Ecto neural progenitor cell (in vitro differentiated cells): ENCODE measurements at regions not wholly inside any gene's neighbourhood (a gene's known extent, or its start where the extent isn't known, plus 50 kb on each side); places are given as distances from the start of the nearest gene placed in this dataset.

Source experiments
- DNase-seq: peaks from one replicate; pipeline ENCODE4 v3.0.0-alpha.2; 2018; ENCODE audit warnings: low spot score

- DNase-seq, result no peak
Measured at GRCh38 chr6:56407883-56408410, 160.6 kb upstream of the COL21A1 start.

DNA sequence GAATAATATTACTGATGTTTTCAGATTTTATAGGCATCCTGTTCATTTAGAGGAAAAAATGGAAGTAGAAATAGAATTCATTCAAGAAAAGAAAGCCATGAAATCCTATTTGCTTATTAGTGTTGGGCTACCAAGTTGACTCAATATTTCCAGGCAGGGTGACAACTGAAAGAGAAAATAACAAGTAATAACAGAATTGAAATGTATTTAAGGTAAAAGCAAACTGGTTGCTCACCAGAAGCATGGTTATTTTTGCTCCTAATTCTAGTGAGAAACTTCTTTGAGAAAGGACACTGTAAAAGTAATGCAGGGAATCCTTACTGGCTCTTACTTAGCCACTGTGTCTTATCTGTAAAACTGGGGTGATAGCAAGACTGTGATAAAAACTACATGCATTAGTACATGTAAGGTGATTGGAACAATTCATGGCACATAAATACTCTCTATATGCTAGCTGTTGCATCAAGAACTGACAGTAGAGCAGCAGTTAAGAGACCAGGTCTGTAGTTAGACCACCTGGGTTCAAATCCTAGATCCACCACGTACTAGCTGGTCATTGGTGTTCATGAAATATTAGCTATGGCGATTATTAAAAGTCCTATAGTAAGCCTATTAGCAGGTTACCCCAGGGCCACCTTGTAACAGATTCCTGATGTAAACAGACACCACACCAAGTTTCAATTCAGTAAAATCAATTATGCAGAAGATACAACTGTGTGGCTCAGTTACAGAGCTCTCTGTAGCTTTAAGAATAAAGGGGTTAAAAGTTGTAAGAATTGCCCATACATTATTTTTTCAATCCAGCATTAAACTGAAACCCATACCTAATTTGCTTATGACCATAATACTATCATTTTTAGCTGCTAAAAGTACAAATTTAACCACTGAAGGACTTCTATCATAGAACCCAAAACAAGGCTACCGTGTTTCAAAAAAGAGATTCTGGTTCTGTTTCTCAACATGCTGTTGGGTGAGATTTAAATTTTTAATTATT, 159.2 kb upstream of the COL21A1 start:
- no peak for DNase-seq

GRCh38 chr6:56404599-56404998, 157.2 kb upstream of the COL21A1 start:
- DNase-seq, result no peak

DNA sequence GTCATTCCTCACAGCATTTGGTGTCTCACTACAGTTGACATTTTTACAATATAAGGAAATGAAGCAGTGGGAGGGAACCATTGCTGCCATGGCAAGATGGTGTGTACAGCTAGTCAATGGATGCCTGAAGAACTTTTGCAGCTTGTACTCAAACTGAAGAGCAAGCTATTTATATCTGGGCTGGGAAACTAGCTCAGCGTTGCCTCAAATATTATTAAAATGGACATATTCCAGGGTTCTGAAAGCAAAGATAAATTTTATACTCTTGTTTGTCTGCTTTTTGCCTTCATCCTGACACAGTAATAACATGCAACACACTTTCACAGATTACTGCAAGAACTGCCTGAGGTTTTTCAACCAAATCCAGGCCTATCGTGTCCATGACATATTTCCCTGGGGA, 156.4 kb upstream of the COL21A1 start:
- no peak for DNase-seq

DNA sequence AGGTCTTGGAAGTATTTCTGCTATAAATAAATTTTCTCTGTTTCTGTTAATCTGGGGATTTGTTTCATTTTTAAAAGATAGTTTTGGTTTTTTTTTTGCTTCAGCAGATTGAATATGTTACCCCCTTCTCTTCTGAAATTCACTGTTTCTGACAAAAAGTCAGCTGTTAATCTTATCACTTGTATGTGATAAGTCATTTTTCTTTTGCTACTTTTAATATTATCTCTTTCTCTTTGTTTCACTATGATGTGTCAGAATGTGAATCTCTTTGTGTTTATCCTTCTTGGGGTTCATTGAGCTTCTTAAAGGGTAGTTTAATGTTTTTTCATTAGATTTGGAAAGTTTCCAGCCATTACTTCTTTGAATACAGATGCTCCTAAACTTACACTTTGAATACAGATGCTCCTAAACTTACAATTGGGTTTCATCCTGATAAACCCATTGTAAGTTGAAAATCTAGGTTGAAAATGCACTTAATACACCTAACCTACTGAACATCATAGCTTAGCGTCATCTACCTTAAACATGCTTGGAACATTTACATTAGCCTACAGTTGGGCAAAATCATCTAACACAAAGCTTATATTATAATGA, 154.2 kb upstream of the COL21A1 start:
- DNase-seq, result no peak

DNA sequence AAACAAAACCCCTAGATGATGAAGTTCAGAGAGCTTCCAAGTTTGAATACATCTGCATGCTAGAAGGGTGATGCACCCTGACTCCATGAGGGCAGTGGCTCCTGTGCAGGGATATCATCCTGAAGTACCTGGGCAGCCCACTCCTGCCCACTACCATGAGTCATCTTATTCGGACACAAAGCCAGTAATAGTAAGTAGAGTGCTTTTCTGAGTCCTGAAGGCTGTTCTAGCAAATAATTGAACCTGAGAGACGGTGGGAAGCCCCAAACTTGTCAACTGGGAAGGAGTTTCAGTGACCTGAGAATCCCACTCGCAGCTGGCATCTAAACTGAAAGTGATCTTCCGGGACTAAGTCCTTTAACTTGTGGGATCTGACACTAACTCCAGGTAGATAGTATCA, 152.9 kb upstream of the COL21A1 start:
- DNase-seq, result no peak

DNA sequence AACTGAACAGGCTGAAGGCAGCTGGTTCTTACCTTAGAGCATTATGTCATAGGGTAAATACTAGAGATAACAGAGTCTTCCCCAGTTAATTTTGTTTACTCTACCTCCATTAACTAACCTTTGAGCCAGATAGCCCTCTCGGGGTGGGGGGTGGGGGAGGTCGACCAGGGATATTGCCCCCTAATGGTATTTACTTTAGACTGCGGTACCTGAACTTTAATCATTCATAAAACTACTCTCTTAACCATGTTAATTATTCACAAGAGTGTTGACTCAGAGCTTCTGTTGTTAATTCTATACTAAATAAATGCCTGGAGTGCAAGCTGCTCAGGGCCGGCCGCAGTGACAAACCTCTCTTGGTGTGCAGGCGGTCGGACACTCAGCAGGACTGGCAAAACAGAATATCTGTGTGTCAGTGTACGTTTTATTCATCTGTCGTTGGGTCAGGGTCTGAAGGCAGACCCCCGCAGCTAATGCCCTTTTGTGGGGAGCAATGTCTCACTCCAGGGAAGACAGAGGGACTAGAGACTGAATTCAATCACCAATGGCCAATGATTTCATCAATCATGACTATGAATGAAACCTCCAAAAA, 152.4 kb upstream of the COL21A1 start:
- no peak for DNase-seq

DNA sequence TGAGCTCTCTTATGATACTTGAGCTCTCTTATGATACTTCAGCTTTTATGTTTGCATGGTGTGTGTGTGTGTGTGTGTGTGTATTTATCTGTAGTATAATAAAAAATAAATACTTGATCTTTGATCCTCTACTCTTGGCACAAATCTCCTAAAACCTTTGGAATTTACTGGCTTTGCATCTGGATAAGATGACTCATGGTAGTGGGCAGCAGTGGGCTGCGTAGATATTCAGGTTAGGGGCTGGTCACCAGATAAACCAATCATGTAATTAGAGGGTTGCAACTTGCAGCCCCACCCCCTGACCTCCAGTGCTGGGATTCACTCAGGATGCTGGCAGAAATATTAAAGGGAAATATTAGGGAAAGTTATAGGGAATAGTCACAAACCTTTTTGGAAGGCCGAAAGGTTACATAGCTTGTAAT, 151.9 kb upstream of the COL21A1 start:
- DNase-seq, result no peak

DNA sequence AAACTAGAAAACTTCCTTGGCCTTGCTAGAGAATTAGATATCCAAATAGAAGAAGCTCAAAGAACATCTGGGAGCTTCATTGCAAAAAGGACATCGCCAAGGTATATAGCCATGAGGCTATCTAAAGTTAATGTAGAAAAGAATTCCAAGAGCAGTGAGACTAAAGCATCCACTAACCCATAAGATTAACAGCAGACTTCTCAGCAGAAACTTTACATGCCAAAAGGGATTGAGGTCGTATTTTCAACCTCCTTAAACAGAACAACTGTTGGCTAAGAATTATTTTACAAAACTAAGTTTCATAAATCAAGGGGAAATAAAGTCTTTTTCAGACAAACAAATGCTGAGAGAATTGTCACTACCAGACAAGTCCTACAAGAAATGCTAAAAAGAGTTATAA, 149.1 kb upstream of the COL21A1 start:
- DNase-seq, result no peak

DNA sequence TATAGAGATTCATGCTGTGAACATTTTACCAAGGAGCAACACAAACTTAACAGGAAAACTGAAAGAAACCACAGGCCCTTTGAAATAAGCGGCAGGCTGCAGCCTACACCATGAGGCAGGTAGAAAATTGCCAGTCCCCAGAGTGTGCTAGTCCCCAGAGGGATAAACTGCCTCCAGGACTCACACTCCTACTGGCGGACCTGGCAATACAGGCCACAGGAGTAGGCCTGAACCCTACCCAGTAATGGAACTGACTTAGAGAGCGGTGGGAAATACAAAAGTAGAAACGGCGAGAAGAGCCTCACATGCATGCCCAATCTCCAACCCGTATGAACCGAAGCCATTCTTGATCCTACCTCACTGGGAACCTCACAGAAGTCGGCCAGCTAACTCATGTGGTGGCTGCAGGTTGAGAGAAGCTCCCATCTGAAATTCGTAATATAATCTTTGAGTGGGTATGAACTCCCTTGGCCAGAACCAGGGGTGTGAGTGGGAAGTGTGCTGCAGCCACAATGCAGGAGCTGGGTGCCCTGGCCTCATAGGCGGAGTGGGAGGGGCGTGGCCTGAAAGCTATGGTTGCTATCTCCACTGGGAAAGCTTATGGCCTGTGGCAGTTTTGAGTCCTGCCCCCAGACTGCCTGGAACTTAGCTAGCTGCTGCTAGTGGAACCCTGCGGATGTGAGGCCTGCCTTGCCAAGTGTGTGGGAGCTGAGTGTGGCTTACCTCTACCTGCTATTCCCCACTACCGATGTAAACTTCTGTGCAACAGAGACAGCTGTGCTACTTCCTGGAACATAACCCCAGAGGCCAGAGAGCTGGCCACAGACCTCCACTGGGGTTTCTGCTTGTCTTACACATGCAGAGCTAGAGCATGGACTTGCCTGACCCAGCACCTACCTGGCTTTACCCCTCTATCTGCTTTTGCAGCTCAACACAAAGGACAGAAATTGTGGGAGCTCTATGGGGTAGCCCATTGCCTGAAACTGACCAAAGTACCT, 146.5 kb upstream of the COL21A1 start:
- no peak for DNase-seq

DNA sequence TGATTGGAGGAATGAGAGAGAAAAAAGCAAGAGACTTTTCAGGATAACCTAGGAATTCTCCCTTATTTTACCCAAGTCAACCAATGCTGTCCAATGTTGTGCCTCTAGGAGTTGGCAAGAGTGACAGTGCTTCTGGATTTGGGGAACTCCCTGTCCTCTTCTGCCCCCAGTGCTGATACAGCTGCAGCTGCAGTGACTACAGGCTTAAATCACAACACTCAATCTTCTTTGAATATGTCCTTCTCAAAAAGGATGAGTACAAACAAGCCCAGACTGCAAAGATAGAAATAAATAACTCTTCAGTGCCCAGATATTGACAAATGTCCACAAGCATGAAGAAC, 141.0 kb upstream of the COL21A1 start:
- DNase-seq, result no peak

DNA sequence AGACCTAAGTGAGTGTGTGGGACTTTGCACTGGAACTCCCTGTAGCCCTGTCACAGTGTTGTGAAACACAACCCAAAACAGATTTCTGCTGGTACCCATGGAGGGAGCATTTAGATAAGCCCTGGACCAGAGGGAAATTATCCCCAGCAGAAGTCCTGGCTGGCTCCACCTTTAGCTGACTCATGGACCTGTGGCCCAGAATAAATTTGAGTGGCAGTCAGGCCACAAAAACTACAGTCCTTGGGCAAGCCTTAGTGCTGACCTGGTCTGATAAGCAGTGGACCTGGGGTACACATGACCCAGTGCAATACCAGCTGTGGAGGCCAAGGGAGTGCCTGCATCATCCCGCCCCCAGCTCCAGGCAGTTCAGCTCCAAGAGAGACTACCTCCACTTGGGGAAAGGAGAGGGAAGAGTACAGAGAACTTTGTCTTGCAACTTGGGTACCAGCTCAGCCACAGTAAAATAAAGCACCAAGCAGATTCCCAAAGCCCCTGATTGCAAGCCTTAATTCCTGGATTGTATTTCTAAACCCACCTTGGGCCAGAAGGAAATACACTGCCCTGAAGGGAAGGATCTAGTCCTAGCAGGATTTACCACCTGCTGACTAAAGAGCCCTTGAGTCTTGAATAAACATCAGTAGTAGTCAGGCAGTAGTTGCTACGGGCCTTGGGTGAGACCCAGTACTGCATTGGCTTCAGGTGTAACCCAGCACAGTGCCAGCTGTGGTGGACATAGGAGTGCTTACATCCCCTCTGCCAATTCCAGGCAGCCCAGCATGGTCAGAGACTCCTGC, 140.4 kb upstream of the COL21A1 start:
- DNase-seq, result no peak

DNA sequence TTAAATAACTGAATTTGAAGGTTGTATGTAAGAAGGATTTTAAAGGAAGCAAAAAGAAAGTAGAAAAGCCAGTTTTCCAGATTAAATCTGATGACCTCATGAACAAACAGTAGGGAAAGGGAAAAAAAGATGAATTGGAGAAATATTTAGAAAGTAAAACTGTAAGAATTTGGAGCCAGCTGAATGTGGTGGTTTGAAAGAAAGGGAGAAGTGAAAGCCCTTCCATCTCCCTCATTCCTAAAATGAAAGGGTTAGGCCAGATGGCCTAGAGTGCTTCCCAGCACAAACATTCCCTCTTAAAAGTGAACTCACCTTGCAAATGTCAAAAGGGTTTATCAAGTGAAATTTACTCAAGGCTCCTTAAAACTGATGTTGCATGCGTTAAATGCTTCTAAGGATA, 139.3 kb upstream of the COL21A1 start:
- DNase-seq, result no peak

DNA sequence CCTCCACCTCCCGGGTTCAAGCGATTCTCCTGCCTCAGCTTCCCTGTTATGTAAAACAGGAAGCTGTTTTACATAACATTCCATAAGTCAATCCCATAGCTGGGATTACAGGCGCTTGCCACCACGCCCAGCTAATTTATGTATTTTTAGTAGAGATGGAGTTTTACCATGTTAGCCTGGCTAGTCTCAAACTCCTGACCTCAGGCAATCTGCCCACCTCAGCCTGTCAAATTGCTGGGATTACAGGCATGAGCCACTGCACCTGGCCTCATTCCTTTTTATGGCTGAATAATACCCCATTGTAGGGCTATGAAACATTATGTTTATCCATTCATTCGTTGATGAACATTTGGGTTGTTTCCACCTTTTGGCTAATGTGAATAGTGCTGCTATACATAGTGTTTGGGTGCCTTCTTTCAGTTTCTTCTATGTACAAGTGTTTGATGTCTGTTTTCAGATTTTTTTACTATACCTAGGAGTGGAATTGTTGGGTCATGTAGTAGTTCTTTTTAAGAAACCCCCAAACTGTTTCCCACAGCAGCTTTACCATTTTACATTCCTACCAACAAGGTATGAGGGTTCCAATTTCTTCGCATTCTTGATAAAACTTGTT, 138.7 kb upstream of the COL21A1 start:
- no peak for DNase-seq

DNA sequence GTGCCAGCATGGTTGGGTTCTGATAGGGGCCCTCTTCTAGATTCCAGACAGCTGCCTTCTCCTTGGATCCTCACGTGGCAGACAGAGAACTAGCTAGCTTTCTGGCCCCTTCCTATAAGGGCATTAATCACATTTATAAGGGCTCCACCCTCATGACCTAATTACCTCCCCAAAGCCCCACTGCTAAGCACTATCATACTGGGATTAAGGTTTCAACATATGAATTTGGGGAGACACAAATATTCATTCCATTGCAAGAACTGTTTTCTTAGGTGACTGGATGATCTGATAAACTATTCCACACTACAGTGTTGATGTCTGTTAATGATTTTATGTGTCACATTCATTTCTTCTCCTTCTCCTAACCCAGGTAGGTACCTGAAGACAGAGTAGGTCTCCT, 135.8 kb upstream of the COL21A1 start:
- DNase-seq, result no peak

GRCh38 chr6:56382416-56382940, 135.1 kb upstream of the COL21A1 start:
- DNase-seq, result no peak

DNA sequence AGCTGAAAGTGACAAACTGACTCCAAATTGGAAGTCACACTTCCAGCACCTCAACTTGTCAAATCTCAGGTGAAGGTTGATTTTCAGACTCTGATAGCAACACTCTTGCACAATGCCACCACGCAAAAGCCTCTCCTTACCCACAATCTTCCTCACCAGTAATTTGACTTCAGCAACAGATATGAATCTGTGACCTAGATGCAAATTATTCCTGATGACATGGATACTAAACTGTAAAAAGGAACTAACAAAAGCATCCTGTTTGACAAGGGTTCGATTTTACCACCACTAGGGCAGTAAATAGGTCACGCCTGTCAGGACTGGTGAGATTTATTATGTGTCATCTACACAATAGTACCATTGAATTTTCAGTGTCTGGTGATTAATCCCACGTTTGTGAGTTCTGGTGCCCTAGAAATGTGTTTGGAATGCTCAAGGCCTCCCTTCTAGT, 134.4 kb upstream of the COL21A1 start:
- no peak for DNase-seq

- DNase-seq, result no peak
Measured at GRCh38 chr6:56380476-56380875, 133.1 kb upstream of the COL21A1 start.

- DNase-seq, result no peak
Measured at GRCh38 chr6:56378966-56379585, 131.7 kb upstream of the COL21A1 start.

GRCh38 chr6:56378507-56378906, 131.1 kb upstream of the COL21A1 start:
- DNase-seq, result no peak
